NB4 (cell line): ENCODE measurements at regions not wholly inside any gene's neighbourhood (a gene's known extent, or its start where the extent isn't known, plus 50 kb on each side); places are given as distances from the start of the nearest gene placed in this dataset.

Experiments used
- DNase-seq: peaks from one replicate; pipeline ENCODE4 v3.0.0; 2010; ENCODE audit warnings: low read depth
- H3K4me3 ChIP-seq: one replicate; pipeline ENCODE4 v1.5.1; 2011; ENCODE audit warnings: mild to moderate bottlenecking, low read depth, low read length, moderate library complexity
- CTCF ChIP-seq: IDR thresholded peaks from one replicate; pipeline ENCODE4 v1.5.1; 2012; ENCODE audit warnings: low read depth, low read length
- MAX ChIP-seq: IDR thresholded peaks from 2 replicates; pipeline ENCODE4 v1.6.1; 2011; ENCODE audit warnings: low read depth, low read length
- MYC ChIP-seq: IDR thresholded peaks from 2 replicates; pipeline ENCODE4 v1.6.1; 2011; ENCODE audit warnings: low read depth, low read length
- POLR2A ChIP-seq: IDR thresholded peaks from 2 replicates; pipeline ENCODE4 v1.6.1; 2011; ENCODE audit warnings: mild to moderate bottlenecking; ENCODE audit not compliant: insufficient read length; ENCODE audit errors: extremely low read depth

GRCh38 chr7:52247518-52247917 is 787.9 kb upstream of the POM121L12 start:
- TF ChIP-seq MAX (no peak), MYC (no peak), CTCF (no peak), POLR2A (no peak)
- no peak overlapping the region for H3K4me3 ChIP-seq

GRCh38 chr7:52243685-52244084 is 791.7 kb upstream of the POM121L12 start:
- no peak for TF ChIP-seq CTCF
- no peak for TF ChIP-seq MAX
- no peak for TF ChIP-seq MYC
- TF ChIP-seq POLR2A = no peak
- H3K4me3 ChIP-seq = no peak overlapping the region
- DNase-seq = no peak

More at GRCh38 chr7:52247518-52247917, 787.9 kb upstream of the POM121L12 start:
- no peak for DNase-seq

GRCh38 chr7:52233248-52233647 is 802.2 kb upstream of the POM121L12 start:
- no peak overlapping the region for H3K4me3 ChIP-seq
- no peak for TF ChIP-seq MAX
- TF ChIP-seq POLR2A = no peak
- TF ChIP-seq MYC = no peak
- no peak for TF ChIP-seq CTCF
- DNase-seq = no peak

- TF ChIP-seq POLR2A (no peak), MAX (no peak), MYC (no peak), CTCF (no peak)
- no peak for DNase-seq
- H3K4me3 ChIP-seq = no peak overlapping the region
Observed at GRCh38 chr7:52211930-52212329, 823.5 kb upstream of the POM121L12 start.

GRCh38 chr7:52209614-52210013 is 825.8 kb upstream of the POM121L12 start:
- H3K4me3 ChIP-seq = no peak overlapping the region
- TF ChIP-seq POLR2A = no peak
- no peak for TF ChIP-seq CTCF
- no peak for DNase-seq

- TF ChIP-seq POLR2A (no peak), MYC (no peak), CTCF (no peak), MAX (no peak)
- DNase-seq = no peak
- no peak overlapping the region for H3K4me3 ChIP-seq
Observed at GRCh38 chr7:52197221-52197620, 838.2 kb upstream of the POM121L12 start.
